ENCODE measurements at regions not wholly inside any gene's neighbourhood (a gene's known extent, or its start where the extent isn't known, plus 50 kb on each side); places are given as distances from the start of the nearest gene placed in this dataset.
"Not testable (repeated sequence)": the region's sequence is repeated elsewhere in the genome, so short reads cannot be mapped to it uniquely, and the experiment has no call there.

- DNase-seq = not testable (repeated sequence)
Observed at GRCh38 chr5:96319981-96320739, 112.9 kb downstream of the PCSK1 start.

- no peak for DNase-seq
Observed at GRCh38 chr5:96318569-96319110, 114.4 kb downstream of the PCSK1 start.

GRCh38 chr5:96317945-96318344, 115.1 kb downstream of the PCSK1 start:
- no peak for DNase-seq

- DNase-seq = no peak
Observed at GRCh38 chr5:96316487-96316886, 116.6 kb downstream of the PCSK1 start.

- no peak for DNase-seq
Observed at GRCh38 chr5:96316017-96316416, 117.0 kb downstream of the PCSK1 start.

GRCh38 chr5:96315431-96315830, 117.6 kb downstream of the PCSK1 start:
- DNase-seq = no peak

GRCh38 chr5:96312383-96312782, 120.7 kb downstream of the PCSK1 start:
- no peak for DNase-seq

GRCh38 chr5:96307047-96307446, 126.0 kb downstream of the PCSK1 start:
- DNase-seq = not testable (repeated sequence)

GRCh38 chr5:96302174-96302738, 130.8 kb downstream of the PCSK1 start:
- no peak for DNase-seq

- DNase-seq = no peak
Observed at GRCh38 chr5:96300976-96301375, 132.1 kb downstream of the PCSK1 start.

GRCh38 chr5:96297867-96298266, 135.2 kb downstream of the PCSK1 start:
- DNase-seq = no peak

- no peak for DNase-seq
Observed at GRCh38 chr5:96297290-96297689, 135.8 kb downstream of the PCSK1 start.

- DNase-seq = no peak
Observed at GRCh38 chr5:96294884-96295202, 138.2 kb downstream of the PCSK1 start.

- no peak for DNase-seq
Observed at GRCh38 chr5:96293966-96294883, 138.8 kb downstream of the PCSK1 start.

- no peak for DNase-seq
Observed at GRCh38 chr5:96292582-96293247, 140.3 kb downstream of the PCSK1 start.

GRCh38 chr5:96289287-96289686, 143.8 kb downstream of the PCSK1 start:
- DNase-seq = not testable (repeated sequence)

GRCh38 chr5:96288845-96289185, 144.2 kb downstream of the PCSK1 start:
- no peak for DNase-seq

GRCh38 chr5:96288166-96288844, 144.7 kb downstream of the PCSK1 start:
- no peak for DNase-seq

GRCh38 chr5:96287136-96287535, 145.9 kb downstream of the PCSK1 start:
- no peak for DNase-seq

GRCh38 chr5:96285823-96286222, 147.2 kb downstream of the PCSK1 start:
- DNase-seq = no peak

GRCh38 chr5:96284727-96285389, 148.2 kb downstream of the PCSK1 start:
- no peak for DNase-seq

- no peak for DNase-seq
Observed at GRCh38 chr5:96283589-96283988, 149.5 kb downstream of the PCSK1 start.

Data from NCI-H146 (cell line).